H1 (cell line): ENCODE measurements at regions not wholly inside any gene's neighbourhood (a gene's known extent, or its start where the extent isn't known, plus 50 kb on each side); places are given as distances from the start of the nearest gene placed in this dataset.

ENCODE experiments used
- CREB1 ChIP-seq: IDR thresholded peaks from 2 replicates; pipeline ENCODE4 v1.6.1; 2012; ENCODE audit warnings: inconsistent platforms
- EZH2 ChIP-seq: fragments of 200-600 bp; sonication (generic); IDR thresholded peaks from 2 replicates; pipeline ENCODE4 v1.7.1; 2012; ENCODE audit warnings: low read depth, mild to moderate bottlenecking, moderate library complexity, low read length, inconsistent platforms; ENCODE audit not compliant: severe bottlenecking
- KDM1A ChIP-seq: fragments of 200-600, 300-600 bp; sonication (generic); IDR thresholded peaks from 2 replicates; pipeline ENCODE4 v1.7.1; 2016; ENCODE audit warnings: mild to moderate bottlenecking, low read length, borderline replicate concordance
- SIX5 ChIP-seq: IDR thresholded peaks from 2 replicates; pipeline ENCODE4 v1.6.1; 2011; ENCODE audit warnings: mild to moderate bottlenecking, low read depth, low read length

GRCh38 chr16:62741692-62742091 is 705.5 kb upstream of the CDH8 start (continued):
- no peak for TF ChIP-seq KDM1A
- no peak for TF ChIP-seq EZH2
- TF ChIP-seq SIX5 = no peak
- no peak for TF ChIP-seq CREB1
- TF ChIP-seq, all 59 proteins: peak for 0
